ENCODE measurements at regions not wholly inside any gene's neighbourhood (a gene's known extent, or its start where the extent isn't known, plus 50 kb on each side); places are given as distances from the start of the nearest gene placed in this dataset.

- no peaks in the 10 kb centered on the region for H3K79me2 ChIP-seq
- 59% methylated on average over 11 of the region's 11 CpGs for WGBS (ENCODE audit: low lambda C conversion rate, missing lambda C conversion rate)
- H4K20me1 ChIP-seq (ENCODE audit: insufficient read depth, poor library complexity, severe bottlenecking), result no peaks in the 10 kb centered on the region
- no peaks in the 10 kb centered on the region for H3K9me2 ChIP-seq (replicated peaks; ENCODE audit: insufficient read depth)
- H3K36me3 ChIP-seq (replicated peaks; ENCODE audit: insufficient read depth, low read depth), result no peaks in the 10 kb centered on the region
- H3K4me1 ChIP-seq (ENCODE audit: insufficient read depth), result peaks cover 11% of the 10 kb centered on the region
- no peaks in the 10 kb centered on the region for H3K27me3 ChIP-seq
- H3K4me3 ChIP-seq, result no peak overlapping the region
- H3K4me2 ChIP-seq, result no peak overlapping the region
- H2AFZ ChIP-seq, result no peak overlapping the region
- peak; percentile 42 for DNase-seq (ENCODE audit: low spot score)
- no peak overlapping the region for H3K27ac ChIP-seq
- TF ChIP-seq EZH2 (IDR thresholded peaks at IDR 0.05; ENCODE audit: borderline replicate concordance) (no peak), EZH2phosphoT487 (IDR thresholded peaks at IDR 0.05; ENCODE audit: low read depth, severe bottlenecking, unreplicated experiment) (no peak)
- TF ChIP-seq, protein P1, sequence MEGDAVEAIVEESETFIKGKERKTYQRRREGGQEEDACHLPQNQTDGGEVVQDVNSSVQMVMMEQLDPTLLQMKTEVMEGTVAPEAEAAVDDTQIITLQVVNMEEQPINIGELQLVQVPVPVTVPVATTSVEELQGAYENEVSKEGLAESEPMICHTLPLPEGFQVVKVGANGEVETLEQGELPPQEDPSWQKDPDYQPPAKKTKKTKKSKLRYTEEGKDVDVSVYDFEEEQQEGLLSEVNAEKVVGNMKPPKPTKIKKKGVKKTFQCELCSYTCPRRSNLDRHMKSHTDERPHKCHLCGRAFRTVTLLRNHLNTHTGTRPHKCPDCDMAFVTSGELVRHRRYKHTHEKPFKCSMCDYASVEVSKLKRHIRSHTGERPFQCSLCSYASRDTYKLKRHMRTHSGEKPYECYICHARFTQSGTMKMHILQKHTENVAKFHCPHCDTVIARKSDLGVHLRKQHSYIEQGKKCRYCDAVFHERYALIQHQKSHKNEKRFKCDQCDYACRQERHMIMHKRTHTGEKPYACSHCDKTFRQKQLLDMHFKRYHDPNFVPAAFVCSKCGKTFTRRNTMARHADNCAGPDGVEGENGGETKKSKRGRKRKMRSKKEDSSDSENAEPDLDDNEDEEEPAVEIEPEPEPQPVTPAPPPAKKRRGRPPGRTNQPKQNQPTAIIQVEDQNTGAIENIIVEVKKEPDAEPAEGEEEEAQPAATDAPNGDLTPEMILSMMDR (IDR thresholded peaks at IDR 0.05; ENCODE audit: poor library complexity), result no peak
- peaks cover 3% of the 10 kb centered on the region for H3K9me3 ChIP-seq (ENCODE audit: low read depth)
Measured at GRCh38 chr20:57076152-57076652, 190.2 kb downstream of the BMP7 start.

DNA sequence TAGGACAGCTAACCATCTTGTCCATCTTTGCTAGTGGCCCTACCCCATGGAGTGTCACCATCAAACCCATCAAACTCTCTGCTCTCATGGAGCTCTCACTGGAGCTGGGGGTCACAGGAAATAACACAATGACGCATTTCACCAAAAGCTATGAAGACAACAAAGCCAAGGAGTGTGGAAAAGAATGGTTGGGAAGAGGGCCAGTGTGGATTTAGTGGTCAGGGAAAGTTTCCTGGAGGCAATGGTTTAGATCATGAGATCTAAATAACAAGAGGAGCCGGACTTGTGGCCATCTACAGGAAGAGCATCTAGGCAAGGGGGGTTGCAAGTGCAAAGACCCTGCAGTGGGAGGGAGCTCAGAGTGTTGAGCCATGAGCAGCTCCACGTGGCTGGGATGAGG lies 189.5 kb downstream of the BMP7 start:
- H3K9me3 ChIP-seq (ENCODE audit: low read depth), result peaks cover 3% of the 10 kb centered on the region
- H3K79me2 ChIP-seq, result no peaks in the 10 kb centered on the region
- H3K27me3 ChIP-seq, result no peaks in the 10 kb centered on the region
- no peaks in the 10 kb centered on the region for H3K36me3 ChIP-seq (replicated peaks; ENCODE audit: insufficient read depth, low read depth)
- WGBS (ENCODE audit: low lambda C conversion rate, missing lambda C conversion rate), result 83% methylated on average over 3 of the region's 3 CpGs
- H3K4me3 ChIP-seq, result no peak overlapping the region
- no peaks in the 10 kb centered on the region for H3K9me2 ChIP-seq (replicated peaks; ENCODE audit: insufficient read depth)
- no peak overlapping the region for H3K4me2 ChIP-seq
- H4K20me1 ChIP-seq (ENCODE audit: insufficient read depth, poor library complexity, severe bottlenecking), result no peaks in the 10 kb centered on the region
- H3K4me1 ChIP-seq (ENCODE audit: insufficient read depth), result peaks cover 4% of the 10 kb centered on the region
- TF ChIP-seq EZH2 (IDR thresholded peaks at IDR 0.05; ENCODE audit: borderline replicate concordance) (no peak), EZH2phosphoT487 (IDR thresholded peaks at IDR 0.05; ENCODE audit: low read depth, severe bottlenecking, unreplicated experiment) (no peak)
- TF ChIP-seq, protein P1 (IDR thresholded peaks at IDR 0.05; ENCODE audit: poor library complexity), result no peak
- H2AFZ ChIP-seq, result no peak overlapping the region
- DNase-seq (ENCODE audit: low spot score), result no peak
- H3K27ac ChIP-seq, result no peak overlapping the region

DNA sequence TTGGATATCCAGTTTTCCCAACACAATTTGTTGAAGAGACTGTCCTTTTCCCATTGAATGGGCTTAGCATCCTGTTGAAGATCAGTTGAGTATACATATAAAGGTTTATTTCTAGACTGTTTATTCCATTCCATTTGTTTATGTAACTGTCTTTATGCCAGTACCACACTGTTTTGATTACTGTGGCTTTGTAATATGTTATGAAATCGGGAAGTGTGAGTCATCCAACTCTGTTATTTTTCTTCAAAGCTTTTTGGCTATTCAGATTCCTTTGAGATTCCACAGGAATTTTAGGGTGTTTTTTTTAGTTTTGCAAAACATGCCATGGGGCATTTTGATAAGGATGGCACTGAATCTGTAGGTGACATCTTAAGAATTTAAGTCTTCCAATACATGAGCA lies 188.3 kb downstream of the BMP7 start:
- no peak overlapping the region for H3K4me2 ChIP-seq
- H3K27me3 ChIP-seq, result no peaks in the 10 kb centered on the region
- H3K36me3 ChIP-seq (replicated peaks; ENCODE audit: insufficient read depth, low read depth), result no peaks in the 10 kb centered on the region
- H3K27ac ChIP-seq, result no peak overlapping the region
- H3K9me3 ChIP-seq (ENCODE audit: low read depth), result peaks cover 3% of the 10 kb centered on the region
- H3K4me1 ChIP-seq (ENCODE audit: insufficient read depth), result no peaks in the 10 kb centered on the region
- no peaks in the 10 kb centered on the region for H3K9me2 ChIP-seq (replicated peaks; ENCODE audit: insufficient read depth)
- H2AFZ ChIP-seq, result no peak overlapping the region
- TF ChIP-seq, protein P1 (IDR thresholded peaks at IDR 0.05; ENCODE audit: poor library complexity), result no peak
- no peak for TF ChIP-seq EZH2phosphoT487 (IDR thresholded peaks at IDR 0.05; ENCODE audit: low read depth, severe bottlenecking, unreplicated experiment)
- TF ChIP-seq EZH2 (IDR thresholded peaks at IDR 0.05; ENCODE audit: borderline replicate concordance), result no peak
- no peaks in the 10 kb centered on the region for H3K79me2 ChIP-seq
- no peaks in the 10 kb centered on the region for H4K20me1 ChIP-seq (ENCODE audit: insufficient read depth, poor library complexity, severe bottlenecking)
- 94% methylated on average over 1 of the region's 1 CpG for WGBS (ENCODE audit: low lambda C conversion rate, missing lambda C conversion rate)
- no peak overlapping the region for H3K4me3 ChIP-seq
- no peak for DNase-seq (ENCODE audit: low spot score)
